ENCODE measurements at regions not wholly inside any gene's neighbourhood (a gene's known extent, or its start where the extent isn't known, plus 50 kb on each side); places are given as distances from the start of the nearest gene placed in this dataset.

GRCh38 chr10:53737132-53737531, 964.5 kb upstream of the MBL2 start:
- DNase-seq (no peak), ATAC-seq (no peak)
- Histone ChIP-seq H3K27ac (no peak overlapping the region), H3K4me1 (no peaks in the 10 kb centered on the region), H3K9me3 (peaks cover 0 to 8% (median 0%) of the 10 kb centered on the region in 12 donors), H3K4me3 (no peak overlapping the region), H3K36me3 (no peaks in the 10 kb centered on the region), H3K27me3 (no peaks in the 10 kb centered on the region)
- intact Hi-C loops (cut with DNase I) = no loop called here
- TF ChIP-seq POLR2A (IDR thresholded peaks at IDR 0.05) (no peak), CTCF (IDR thresholded peaks at IDR 0.05) (no peak)

GRCh38 chr10:53726921-53727320, 954.3 kb upstream of the MBL2 start:
- Histone ChIP-seq H3K27ac (no peak overlapping the region), H3K9me3 (no peaks in the 10 kb centered on the region), H3K36me3 (no peaks in the 10 kb centered on the region), H3K4me3 (no peak overlapping the region), H3K4me1 (no peaks in the 10 kb centered on the region), H3K27me3 (no peaks in the 10 kb centered on the region)
- no peak for DNase-seq
- no peak for TF ChIP-seq CTCF (IDR thresholded peaks at IDR 0.05)
- TF ChIP-seq POLR2A (IDR thresholded peaks at IDR 0.05) = no peak
- ATAC-seq = no peak
- WGBS, 4 donors = 84 to 92% (median 90%) methylated on average over 7 of the region's 7 CpGs
- intact Hi-C loops (cut with DNase I) = no loop called here

GRCh38 chr10:53724581-53724980, 952.0 kb upstream of the MBL2 start:
- H3K27me3 ChIP-seq = no peaks in the 10 kb centered on the region
- H3K9me3 ChIP-seq = no peaks in the 10 kb centered on the region
- no peaks in the 10 kb centered on the region for H3K4me1 ChIP-seq
- DNase-seq (no peak), ATAC-seq (no peak)
- no peaks in the 10 kb centered on the region for H3K36me3 ChIP-seq
- H3K4me3 ChIP-seq = no peak overlapping the region
- TF ChIP-seq CTCF (IDR thresholded peaks at IDR 0.05) (no peak), POLR2A (IDR thresholded peaks at IDR 0.05) (no peak)
- intact Hi-C loops (cut with DNase I) = no loop called here
- H3K27ac ChIP-seq = no peak overlapping the region
- 85 to 92% (median 88%) methylated on average over 4 of the region's 4 CpGs for WGBS, 4 donors

- DNase-seq = no peak
- no peaks in the 10 kb centered on the region for H3K36me3 ChIP-seq
- intact Hi-C loops (cut with DNase I) = no loop called here
- ATAC-seq = no peak
- H3K27me3 ChIP-seq = no peaks in the 10 kb centered on the region
- no peak for TF ChIP-seq CTCF (IDR thresholded peaks at IDR 0.05)
- no peak for TF ChIP-seq POLR2A (IDR thresholded peaks at IDR 0.05)
- no peak overlapping the region for H3K4me3 ChIP-seq
- 77 to 87% (median 83%) methylated on average over 1 of the region's 1 CpG for WGBS, 4 donors
- H3K4me1 ChIP-seq = no peaks in the 10 kb centered on the region
- H3K27ac ChIP-seq = no peak overlapping the region
- H3K9me3 ChIP-seq = no peaks in the 10 kb centered on the region
Measured at GRCh38 chr10:53719658-53720057, 947.1 kb upstream of the MBL2 start.

Data from heart left ventricle (tissue), 16 donors.